NB4 (cell line): ENCODE measurements at regions not wholly inside any gene's neighbourhood (a gene's known extent, or its start where the extent isn't known, plus 50 kb on each side); places are given as distances from the start of the nearest gene placed in this dataset.

Experiments used
- DNase-seq: peaks from one replicate; pipeline ENCODE4 v3.0.0; 2010; ENCODE audit warnings: low read depth
- H3K4me3 ChIP-seq: one replicate; pipeline ENCODE4 v1.5.1; 2011; ENCODE audit warnings: mild to moderate bottlenecking, low read depth, low read length, moderate library complexity
- MAX ChIP-seq: IDR thresholded peaks from 2 replicates; pipeline ENCODE4 v1.6.1; 2011; ENCODE audit warnings: low read depth, low read length
- MYC ChIP-seq: IDR thresholded peaks from 2 replicates; pipeline ENCODE4 v1.6.1; 2011; ENCODE audit warnings: low read depth, low read length
- POLR2A ChIP-seq: IDR thresholded peaks from 2 replicates; pipeline ENCODE4 v1.6.1; 2011; ENCODE audit warnings: mild to moderate bottlenecking; ENCODE audit not compliant: insufficient read length; ENCODE audit errors: extremely low read depth
- TF ChIP-seq, protein P1 (sequence below): IDR thresholded peaks from one replicate; pipeline ENCODE4 v1.5.1; 2012; ENCODE audit warnings: low read depth, low read length

DNA sequence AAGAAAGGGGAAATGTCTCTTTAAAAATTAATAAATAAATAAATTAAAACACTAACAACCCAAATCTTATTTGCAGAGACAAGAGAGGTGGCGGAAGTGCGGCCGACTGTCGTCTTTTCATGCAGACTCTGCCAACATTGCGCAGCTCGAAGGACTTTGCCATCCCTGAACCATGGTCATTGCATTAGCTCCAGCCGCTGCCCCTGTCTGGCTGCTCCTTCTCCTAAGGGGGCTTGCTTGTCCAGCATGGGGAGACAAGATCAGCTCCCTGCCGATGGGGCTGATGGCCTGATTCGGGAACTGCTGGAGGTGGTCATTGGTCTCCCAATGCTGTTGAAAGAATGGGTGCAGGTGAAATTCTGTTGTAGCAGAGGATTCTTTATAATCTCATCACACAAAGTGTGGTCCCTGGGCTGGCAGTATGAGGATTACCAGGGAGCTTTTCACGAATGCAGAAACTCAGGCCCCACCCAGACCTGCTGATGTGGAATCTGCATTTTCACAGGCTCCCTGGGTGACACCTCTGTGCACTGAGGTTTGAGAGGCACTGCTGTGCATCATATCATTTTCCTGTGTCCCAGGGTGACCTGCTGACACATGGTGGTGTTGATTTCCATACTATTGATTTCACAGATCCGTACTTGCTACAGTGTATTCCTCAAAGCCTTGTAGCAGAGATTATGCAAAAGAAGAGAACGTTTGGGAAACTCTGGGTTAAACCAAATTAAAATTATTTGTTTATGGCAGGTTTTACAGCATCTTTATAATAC lies 172.4 kb upstream of the ZMIZ1 start:
- no peak for TF ChIP-seq MYC
- TF ChIP-seq, protein P1, sequence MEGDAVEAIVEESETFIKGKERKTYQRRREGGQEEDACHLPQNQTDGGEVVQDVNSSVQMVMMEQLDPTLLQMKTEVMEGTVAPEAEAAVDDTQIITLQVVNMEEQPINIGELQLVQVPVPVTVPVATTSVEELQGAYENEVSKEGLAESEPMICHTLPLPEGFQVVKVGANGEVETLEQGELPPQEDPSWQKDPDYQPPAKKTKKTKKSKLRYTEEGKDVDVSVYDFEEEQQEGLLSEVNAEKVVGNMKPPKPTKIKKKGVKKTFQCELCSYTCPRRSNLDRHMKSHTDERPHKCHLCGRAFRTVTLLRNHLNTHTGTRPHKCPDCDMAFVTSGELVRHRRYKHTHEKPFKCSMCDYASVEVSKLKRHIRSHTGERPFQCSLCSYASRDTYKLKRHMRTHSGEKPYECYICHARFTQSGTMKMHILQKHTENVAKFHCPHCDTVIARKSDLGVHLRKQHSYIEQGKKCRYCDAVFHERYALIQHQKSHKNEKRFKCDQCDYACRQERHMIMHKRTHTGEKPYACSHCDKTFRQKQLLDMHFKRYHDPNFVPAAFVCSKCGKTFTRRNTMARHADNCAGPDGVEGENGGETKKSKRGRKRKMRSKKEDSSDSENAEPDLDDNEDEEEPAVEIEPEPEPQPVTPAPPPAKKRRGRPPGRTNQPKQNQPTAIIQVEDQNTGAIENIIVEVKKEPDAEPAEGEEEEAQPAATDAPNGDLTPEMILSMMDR, result no peak
- TF ChIP-seq POLR2A, result no peak
- TF ChIP-seq MAX, result no peak
- DNase-seq, result no peak
- H3K4me3 ChIP-seq, result no peak overlapping the region

- H3K4me3 ChIP-seq, result no peak overlapping the region
- DNase-seq, result no peak
- TF ChIP-seq MAX (no peak), MYC (no peak), POLR2A (no peak)
- TF ChIP-seq, protein P1, result no peak
Observed at GRCh38 chr10:78898341-78899097, 170.2 kb upstream of the ZMIZ1 start.

- no peak overlapping the region for H3K4me3 ChIP-seq
- no peak for TF ChIP-seq POLR2A
- TF ChIP-seq, protein P1, result no peak
- no peak for TF ChIP-seq MAX
- TF ChIP-seq MYC, result no peak
Observed at GRCh38 chr10:78899098-78899754, 169.5 kb upstream of the ZMIZ1 start.

GRCh38 chr10:78899996-78900714 lies 168.6 kb upstream of the ZMIZ1 start:
- no peak overlapping the region for H3K4me3 ChIP-seq
- TF ChIP-seq MYC (no peak), POLR2A (no peak), MAX (no peak)
- TF ChIP-seq, protein P1, result no peak
- DNase-seq, result no peak

More at GRCh38 chr10:78899098-78899754, 169.5 kb upstream of the ZMIZ1 start:
- DNase-seq, result no peak

DNA sequence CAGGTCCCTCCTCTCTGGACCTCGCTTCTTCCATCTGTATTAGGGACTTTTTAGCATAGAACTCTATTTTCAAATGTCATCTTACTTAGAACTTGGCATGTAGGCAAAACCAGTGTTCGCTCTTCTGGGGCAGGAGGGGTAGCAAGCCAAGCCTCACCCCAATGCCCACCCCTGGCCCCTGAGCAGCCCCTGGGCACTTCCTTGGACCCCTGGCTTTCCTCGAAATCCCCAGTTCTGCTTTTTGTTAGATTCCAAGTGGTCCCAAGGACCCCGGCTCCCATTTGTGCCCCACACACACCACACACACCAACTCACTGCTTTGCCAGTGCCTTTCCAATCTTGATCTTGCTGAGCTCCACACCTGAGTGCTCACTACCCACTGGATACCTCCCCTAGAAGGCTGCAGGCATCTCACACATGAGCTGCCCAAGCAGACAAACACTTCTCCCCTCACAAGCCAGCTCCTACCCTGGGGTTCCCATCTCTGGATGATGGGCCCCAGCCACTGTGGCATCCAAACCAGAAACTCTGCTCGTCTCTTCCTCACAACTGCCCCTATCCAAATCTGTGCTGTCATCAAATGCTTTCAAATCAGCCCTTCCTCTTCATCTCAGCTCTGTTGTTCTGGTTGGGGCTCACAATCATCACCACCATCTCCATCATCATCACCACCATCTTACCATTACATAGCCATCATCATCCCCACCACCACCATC lies 167.9 kb upstream of the ZMIZ1 start:
- TF ChIP-seq, protein P1, result no peak
- TF ChIP-seq MYC (no peak), POLR2A (no peak), MAX (no peak)
- DNase-seq, result no peak
- H3K4me3 ChIP-seq, result no peak overlapping the region
